H1 (cell line): ENCODE measurements at regions not wholly inside any gene's neighbourhood (a gene's known extent, or its start where the extent isn't known, plus 50 kb on each side); places are given as distances from the start of the nearest gene placed in this dataset.

Experiments used
- CTCF ChIA-PET: fragments of 300-600 bp; sonication (Branson Sonifier 250); formaldehyde crosslinking; loops from one replicate; lab custom pipeline; 2021; ENCODE audit not compliant: partially characterized antibody; lab: Charles Lee
- POLR2A ChIA-PET: fragments of 300-600 bp; sonication (Branson Sonifier 250); formaldehyde crosslinking; loops from one replicate; lab custom pipeline; 2021; ENCODE audit warnings: inconsistent platforms; ENCODE audit not compliant: partially characterized antibody; lab: Charles Lee
- DNase-seq, 2 experiments: peaks; one replicate each; pipeline versions ENCODE4 v3.0.0 to v3.0.0-alpha.2; 2010 to 2022; ENCODE audit warnings: low spot score in 2 of 2, low read depth in 1 of 2, mixed read lengths in 1 of 2
- FAIRE-seq: peaks from 2 replicates; lab custom pipeline; 2011; peaks lifted over from hg19 to GRCh38; lab: Jason Lieb, UNC
- H2AFZ ChIP-seq: 2 replicates; pipeline ENCODE4 v1.8.1; 2012; ENCODE audit warnings: low read length, inconsistent platforms
- H2AK5ac ChIP-seq: 2 replicates; pipeline ENCODE4 v1.6.1; 2013; ENCODE audit warnings: low read depth, low read length
- H2BK120ac ChIP-seq: replicated peaks from 2 replicates; pipeline ENCODE3; 2013; ENCODE audit warnings: low read depth, low read length, inconsistent platforms
- H2BK12ac ChIP-seq: 2 replicates; pipeline ENCODE4 v1.6.1; 2013; ENCODE audit warnings: low read depth, low read length
- H2BK15ac ChIP-seq: 2 replicates; pipeline ENCODE4 v1.6.1; 2013; ENCODE audit warnings: low read length
- H2BK20ac ChIP-seq: 2 replicates; pipeline ENCODE4 v1.6.1; 2013; ENCODE audit warnings: low read length
- H2BK5ac ChIP-seq: 2 replicates; pipeline ENCODE4 v1.6.1; 2013; ENCODE audit warnings: low read depth, low read length
- H3K14ac ChIP-seq: 2 replicates; pipeline ENCODE4 v1.6.1; 2013; ENCODE audit warnings: inconsistent platforms; ENCODE audit not compliant: insufficient read length
- H3K18ac ChIP-seq: 2 replicates; pipeline ENCODE4 v1.6.1; 2013; ENCODE audit warnings: low read length; ENCODE audit errors: extremely low read depth
- H3K23ac ChIP-seq: 2 replicates; pipeline ENCODE4 v1.6.1; 2013; ENCODE audit warnings: inconsistent platforms; ENCODE audit not compliant: insufficient read length
- H3K23me2 ChIP-seq: 2 replicates; pipeline ENCODE4 v1.6.1; 2013; ENCODE audit warnings: low read depth, low read length
- H3K27ac ChIP-seq: 2 replicates; pipeline ENCODE4 v1.6.1; 2011; ENCODE audit warnings: low read depth, low read length, inconsistent platforms
- H3K27me3 ChIP-seq, 4 experiments: replicated peaks in 1 of 4; 1 replicate in 1 of 4; 2 replicates in 3 of 4; pipeline versions ENCODE4 v1.6.1 to v1.8.1; 2011 to 2013; ENCODE audit warnings: low read length in 3 of 4, mild to moderate bottlenecking in 3 of 4, inconsistent platforms in 2 of 4, mixed read lengths in 2 of 4, moderate library complexity in 1 of 4; ENCODE audit not compliant: control insufficient read depth in 3 of 4, insufficient read depth in 3 of 4; ENCODE audit errors: extremely low read depth in 1 of 4
- H3K36me3 ChIP-seq, 4 experiments: 2 replicates each; pipeline versions ENCODE4 v1.6.1 to v1.8.1; 2011 to 2013; ENCODE audit warnings: mild to moderate bottlenecking in 4 of 4, low read length in 3 of 4, moderate library complexity in 2 of 4, control low read depth in 1 of 4, inconsistent platforms in 1 of 4; ENCODE audit not compliant: insufficient read depth in 4 of 4, control insufficient read depth in 2 of 4
- H3K4ac ChIP-seq: replicated peaks from 2 replicates; pipeline ENCODE3; 2013; ENCODE audit warnings: low read length, low read depth, mixed read lengths, inconsistent platforms; ENCODE audit not compliant: insufficient read length
- H3K4me1 ChIP-seq, 4 experiments: replicated peaks in 1 of 4; 1 replicate in 1 of 4; 2 replicates in 3 of 4; pipeline versions ENCODE4 v1.6.1 to v1.8.1; 2011 to 2013; ENCODE audit warnings: low read length in 3 of 4, inconsistent platforms in 2 of 4, mixed read lengths in 1 of 4; ENCODE audit not compliant: insufficient read depth in 4 of 4, control insufficient read depth in 3 of 4
- H3K4me2 ChIP-seq, 2 experiments: 2 replicates each; pipeline versions ENCODE4 v1.6.1 to v1.8.1; 2011 to 2013; ENCODE audit warnings: low read depth in 2 of 2, low read length in 2 of 2, control low read depth in 1 of 2, inconsistent platforms in 1 of 2, mild to moderate bottlenecking in 1 of 2; ENCODE audit not compliant: insufficient read depth in 1 of 2
- H3K4me3 ChIP-seq, 4 experiments: fragments of 200-600, 300-600 bp in 1 of 4; sonication (generic), shearing (Covaris generic), sonication (Bioruptor Twin) in 1 of 4; 2 replicates each; pipeline versions ENCODE4 v1.5.1 to v1.8.1; 2011 to 2016; ENCODE audit warnings: low read length in 4 of 4, low read depth in 3 of 4, control low read depth in 2 of 4, inconsistent platforms in 2 of 4, mild to moderate bottlenecking in 2 of 4, mixed read lengths in 1 of 4, moderate library complexity in 1 of 4; ENCODE audit not compliant: insufficient read depth in 2 of 4; ENCODE audit errors: extremely low read depth in 1 of 4
- H3K56ac ChIP-seq: replicated peaks from 2 replicates; pipeline ENCODE3; 2013; ENCODE audit warnings: low read depth, mild to moderate bottlenecking, mixed read lengths, low read length, inconsistent platforms; ENCODE audit not compliant: insufficient read length
- H3K79me1 ChIP-seq: 2 replicates; pipeline ENCODE4 v1.6.1; 2013; ENCODE audit warnings: low read depth, low read length, control low read depth
- H3K79me2 ChIP-seq, 2 experiments: 2 replicates each; pipeline versions ENCODE4 v1.6.1 to v1.8.1; 2012 to 2013; ENCODE audit warnings: low read length in 2 of 2, mild to moderate bottlenecking in 2 of 2, inconsistent platforms in 1 of 2; ENCODE audit not compliant: insufficient read depth in 2 of 2, control insufficient read depth in 1 of 2
- H3K9ac ChIP-seq, 4 experiments: replicated peaks in 1 of 4; 1 replicate in 1 of 4; 2 replicates in 3 of 4; pipeline versions ENCODE4 v1.6.1 to v1.8.1; 2011 to 2013; ENCODE audit warnings: low read depth in 3 of 4, low read length in 3 of 4, control low read depth in 2 of 4, mild to moderate bottlenecking in 2 of 4, moderate library complexity in 2 of 4, inconsistent platforms in 1 of 4; ENCODE audit errors: extremely low read depth in 1 of 4
- H3K9me3 ChIP-seq, 2 experiments: 2 replicates each; pipeline versions ENCODE4 v1.6.1 to v1.8.1; 2012 to 2013; ENCODE audit warnings: mild to moderate bottlenecking in 2 of 2, moderate library complexity in 2 of 2, control low read depth in 1 of 2, inconsistent platforms in 1 of 2, low read depth in 1 of 2, low read length in 1 of 2, mixed read lengths in 1 of 2; ENCODE audit not compliant: insufficient read depth in 2 of 2
- H4K20me1 ChIP-seq, 2 experiments: replicated peaks in 1 of 2; 2 replicates each; pipeline versions ENCODE3 to v1.8.1; 2011 to 2013; ENCODE audit warnings: inconsistent platforms in 2 of 2, low read length in 2 of 2, mild to moderate bottlenecking in 1 of 2; ENCODE audit not compliant: insufficient read depth in 2 of 2, control insufficient read depth in 1 of 2
- H4K5ac ChIP-seq: 2 replicates; pipeline ENCODE4 v1.6.1; 2013; ENCODE audit warnings: low read length, low read depth, mixed read lengths, inconsistent platforms; ENCODE audit not compliant: insufficient read length
- H4K8ac ChIP-seq: 2 replicates; pipeline ENCODE4 v1.8.0; 2013; ENCODE audit warnings: mild to moderate bottlenecking, moderate library complexity, low read length, inconsistent platforms; ENCODE audit not compliant: insufficient read depth; ENCODE audit errors: extremely low read depth
- H4K91ac ChIP-seq: replicated peaks from 2 replicates; pipeline ENCODE3; 2013; ENCODE audit warnings: low read length, mixed read lengths, inconsistent platforms; ENCODE audit not compliant: insufficient read length
- CTBP2 ChIP-seq: IDR thresholded peaks from 2 replicates; pipeline ENCODE4 v1.7.0; 2011; ENCODE audit warnings: borderline replicate concordance, mild to moderate bottlenecking, moderate library complexity, mixed read lengths, low read length; ENCODE audit not compliant: insufficient read depth, insufficient read length
- WGBS, 2 experiments: shearing (Covaris generic) in 1 of 2; methylation state at CpG; one replicate each; pipeline versions ENCODE4 v1.1.6 to v1.1.7; 2013 to 2015; ENCODE audit warnings: low lambda C conversion rate in 2 of 2, mixed read lengths in 2 of 2, inconsistent platforms in 1 of 2, low coverage in 1 of 2, missing lambda C conversion rate in 1 of 2; ENCODE audit not compliant: insufficient replicate concordance in 2 of 2, insufficient coverage in 1 of 2, insufficient read length in 1 of 2; ENCODE audit errors: extremely low coverage in 1 of 2, missing lambda C conversion rate in 1 of 2; 5-methylcytosine and 5-hydroxymethylcytosine counted together

DNA sequence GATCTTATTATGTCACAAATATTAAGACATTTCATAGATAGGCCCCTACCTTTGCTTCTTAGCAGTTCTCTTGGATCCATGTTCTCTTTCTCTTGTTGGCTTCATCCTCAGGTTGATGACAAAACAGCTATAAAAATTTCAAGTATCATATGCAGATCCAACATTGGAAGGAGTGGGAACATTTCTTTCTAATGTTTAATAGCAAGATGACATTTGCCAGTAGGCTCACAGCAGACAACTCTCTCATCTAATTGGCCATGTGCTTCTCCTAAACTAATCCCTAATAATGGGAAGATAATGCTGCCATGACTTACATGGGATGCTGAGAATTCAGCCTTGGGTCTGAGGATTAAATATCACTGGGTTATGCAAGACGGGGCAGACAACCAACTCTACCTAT, 485.5 kb upstream of the SEMA6A start:
- no peaks in the 10 kb centered on the region for H3K27me3 ChIP-seq
- no peak overlapping the region for H3K4me3 ChIP-seq
- no peaks in the 10 kb centered on the region for H4K20me1 ChIP-seq
- FAIRE-seq: no peak
- H4K91ac ChIP-seq: no peak overlapping the region
- H2BK5ac ChIP-seq: no peak overlapping the region
- no peak overlapping the region for H3K23ac ChIP-seq
- H3K36me3 ChIP-seq: no peaks in the 10 kb centered on the region
- H2AFZ ChIP-seq: no peak overlapping the region
- no peak overlapping the region for H2BK120ac ChIP-seq
- H3K14ac ChIP-seq: no peak overlapping the region
- no peak overlapping the region for H3K56ac ChIP-seq
- peaks cover 0 to 11% (median 1%) of the 10 kb centered on the region in 4 experiments; a peak in 4 of 7 replicates for H3K4me1 ChIP-seq
- H4K5ac ChIP-seq: no peak overlapping the region
- H3K18ac ChIP-seq: no peak overlapping the region
- no peak overlapping the region for H3K4me2 ChIP-seq
- H3K79me1 ChIP-seq: no peaks in the 10 kb centered on the region
- no peaks in the 10 kb centered on the region for H3K79me2 ChIP-seq
- no peak overlapping the region for H2AK5ac ChIP-seq
- WGBS, 2 experiments: 76% methylated on average over 1 of the region's 1 CpG; no CpG with 5 or more reads in 1 of the 2 experiments
- no peak overlapping the region for H2BK20ac ChIP-seq
- H2BK15ac ChIP-seq: no peak overlapping the region
- no peak overlapping the region for H4K8ac ChIP-seq
- no peak overlapping the region for H3K9ac ChIP-seq
- H2BK12ac ChIP-seq: no peak overlapping the region
- CTCF ChIA-PET: no interaction called here
- POLR2A ChIA-PET: no interaction called here
- DNase-seq: no peak
- no peaks in the 10 kb centered on the region for H3K23me2 ChIP-seq
- H3K9me3 ChIP-seq: no peaks in the 10 kb centered on the region
- H3K27ac ChIP-seq: no peak overlapping the region
- no peak overlapping the region for H3K4ac ChIP-seq
- no peak for TF ChIP-seq CTBP2
